ENCODE measurements at regions not wholly inside any gene's neighbourhood (a gene's known extent, or its start where the extent isn't known, plus 50 kb on each side); places are given as distances from the start of the nearest gene placed in this dataset.
"Not testable (repeated sequence)": the region's sequence is repeated elsewhere in the genome, so short reads cannot be mapped to it uniquely, and the experiment has no call there.

DNA sequence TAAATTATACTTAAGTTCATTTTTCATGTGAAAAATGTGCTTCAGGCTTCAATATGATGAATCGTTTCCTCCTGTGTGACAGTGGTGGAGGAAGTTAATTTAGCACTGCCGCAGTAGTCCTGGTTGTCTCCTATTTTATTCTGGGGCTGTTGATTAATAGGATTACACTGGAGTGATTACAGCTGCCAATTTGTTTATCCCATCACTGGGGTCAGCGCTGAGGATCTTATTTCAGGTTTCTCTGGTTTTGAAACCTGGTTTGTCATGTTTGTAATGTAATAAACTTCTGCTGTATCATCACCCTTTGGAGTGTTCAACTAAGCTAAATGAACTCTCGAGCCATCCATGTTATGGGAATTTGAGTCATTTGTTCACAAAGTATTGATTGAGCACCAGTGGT lies 241.7 kb upstream of the KCNN2 start:
- H3K4me1 ChIP-seq (ENCODE audit: control insufficient read depth, insufficient read depth, low read length), result no peaks in the 10 kb centered on the region

DNA sequence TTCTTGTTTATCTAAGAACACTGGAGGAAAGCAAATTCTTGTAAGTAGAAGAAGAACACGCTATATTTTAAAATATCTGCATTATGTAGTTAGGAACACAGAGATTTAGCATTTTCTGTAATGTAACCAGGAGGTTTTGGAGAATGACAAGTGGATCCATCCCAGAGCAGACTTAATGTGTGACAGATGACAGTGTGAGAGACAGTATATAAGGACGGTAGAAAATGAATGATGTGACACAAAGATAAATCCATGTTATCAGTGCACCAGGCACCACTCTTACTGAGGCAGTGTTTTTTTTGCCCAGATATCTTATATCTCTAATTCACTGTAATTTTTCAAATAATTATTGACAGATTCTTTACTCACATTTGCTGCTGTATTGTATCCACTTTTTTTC lies 239.0 kb upstream of the KCNN2 start:
- H3K9ac ChIP-seq (ENCODE audit: low read depth, low read length), result no peak overlapping the region
- peaks cover 5% of the 10 kb centered on the region for H3K9me3 ChIP-seq (ENCODE audit: control insufficient read depth, insufficient read depth, low read length)
- H3K27me3 ChIP-seq (ENCODE audit: control insufficient read depth, insufficient read depth, low read length), result no peaks in the 10 kb centered on the region
- H3K36me3 ChIP-seq (ENCODE audit: control insufficient read depth, insufficient read depth, low read length), result no peaks in the 10 kb centered on the region
- no peak overlapping the region for H3K4me3 ChIP-seq (ENCODE audit: low read depth, low read length)
- no peaks in the 10 kb centered on the region for H3K4me1 ChIP-seq (ENCODE audit: control insufficient read depth, insufficient read depth, low read length)

More for the DNA sequence above, 241.7 kb upstream of the KCNN2 start:
- H3K4me3 ChIP-seq (ENCODE audit: low read depth, low read length), result no peak overlapping the region
- no peaks in the 10 kb centered on the region for H3K36me3 ChIP-seq (ENCODE audit: control insufficient read depth, insufficient read depth, low read length)
- no peaks in the 10 kb centered on the region for H3K27me3 ChIP-seq (ENCODE audit: control insufficient read depth, insufficient read depth, low read length)
- no peaks in the 10 kb centered on the region for H3K9me3 ChIP-seq (ENCODE audit: control insufficient read depth, insufficient read depth, low read length)
- H3K9ac ChIP-seq (ENCODE audit: low read depth, low read length), result no peak overlapping the region

DNA sequence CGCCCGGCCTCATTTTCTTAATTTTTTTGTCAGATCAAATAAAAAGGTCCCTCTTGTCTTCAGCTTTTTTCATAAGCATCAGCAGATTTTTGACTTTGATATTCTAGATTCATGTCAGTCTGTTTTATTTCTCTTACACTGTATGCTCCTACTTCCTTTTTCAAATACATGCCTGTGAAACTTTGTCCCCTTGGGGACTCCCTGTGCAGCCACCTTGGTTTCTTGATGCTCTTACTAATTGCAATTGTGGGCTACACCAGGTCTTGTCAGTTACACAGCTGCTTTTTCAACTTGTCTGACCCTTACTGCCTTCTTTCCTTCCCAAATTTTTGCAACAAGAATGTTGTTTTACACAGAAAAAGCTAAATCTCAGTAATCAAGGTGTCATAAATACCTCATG lies 238.2 kb upstream of the KCNN2 start:
- Histone ChIP-seq H3K36me3 (ENCODE audit: control insufficient read depth, insufficient read depth, low read length) (no peaks in the 10 kb centered on the region), H3K4me1 (ENCODE audit: control insufficient read depth, insufficient read depth, low read length) (no peaks in the 10 kb centered on the region), H3K9me3 (ENCODE audit: control insufficient read depth, insufficient read depth, low read length) (peaks cover 5% of the 10 kb centered on the region), H3K9ac (ENCODE audit: low read depth, low read length) (no peak overlapping the region), H3K27me3 (ENCODE audit: control insufficient read depth, insufficient read depth, low read length) (no peaks in the 10 kb centered on the region), H3K4me3 (ENCODE audit: low read depth, low read length) (no peak overlapping the region)

DNA sequence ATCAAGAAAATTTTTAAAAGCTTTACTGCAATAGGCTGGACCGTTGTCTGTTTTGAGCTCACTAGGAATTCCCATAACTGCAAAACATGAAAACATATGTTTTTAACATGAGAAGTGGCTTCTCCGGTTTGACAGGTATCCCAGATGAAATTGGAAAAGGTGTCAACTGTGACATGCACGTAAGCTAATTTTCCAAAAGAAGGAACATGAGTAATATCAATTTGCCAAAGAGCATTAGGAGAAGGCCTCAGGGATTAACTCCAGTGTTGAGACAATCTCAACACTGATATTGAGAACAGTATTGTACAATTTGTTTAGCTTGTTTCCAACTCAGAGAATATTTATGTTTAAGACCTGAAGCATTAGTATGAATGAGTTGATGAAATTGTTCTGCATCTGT lies 215.5 kb upstream of the KCNN2 start:
- Histone ChIP-seq H3K9ac (ENCODE audit: low read depth, low read length) (no peak overlapping the region), H3K36me3 (ENCODE audit: control insufficient read depth, insufficient read depth, low read length) (no peaks in the 10 kb centered on the region), H3K27me3 (ENCODE audit: control insufficient read depth, insufficient read depth, low read length) (no peaks in the 10 kb centered on the region), H3K4me3 (ENCODE audit: low read depth, low read length) (no peak overlapping the region), H3K9me3 (ENCODE audit: control insufficient read depth, insufficient read depth, low read length) (no peaks in the 10 kb centered on the region), H3K4me1 (ENCODE audit: control insufficient read depth, insufficient read depth, low read length) (no peaks in the 10 kb centered on the region)

DNA sequence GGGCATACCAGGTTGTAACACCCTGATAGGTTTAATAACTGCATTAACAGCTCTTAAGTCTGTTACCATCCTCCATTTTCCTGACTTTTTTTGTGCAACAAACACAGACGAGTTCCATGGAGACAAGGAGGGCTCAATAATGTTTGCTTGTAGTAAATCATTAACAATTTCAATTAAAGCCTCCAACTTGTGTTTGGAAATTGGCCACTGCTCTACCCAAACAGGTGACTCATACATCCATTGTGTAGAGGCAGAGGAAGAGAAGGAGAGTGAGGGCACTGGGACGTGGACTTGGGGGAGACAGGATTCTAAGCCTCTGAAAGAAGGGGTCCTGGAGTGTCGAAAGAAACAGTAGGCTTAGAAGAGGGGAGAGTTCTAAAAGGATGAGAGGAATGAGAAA lies 213.6 kb upstream of the KCNN2 start:
- H3K27me3 ChIP-seq (ENCODE audit: control insufficient read depth, insufficient read depth, low read length), result no peaks in the 10 kb centered on the region
- H3K4me3 ChIP-seq (ENCODE audit: low read depth, low read length), result no peak overlapping the region
- H3K36me3 ChIP-seq (ENCODE audit: control insufficient read depth, insufficient read depth, low read length), result no peaks in the 10 kb centered on the region
- H3K4me1 ChIP-seq (ENCODE audit: control insufficient read depth, insufficient read depth, low read length), result no peaks in the 10 kb centered on the region
- H3K9me3 ChIP-seq (ENCODE audit: control insufficient read depth, insufficient read depth, low read length), result no peaks in the 10 kb centered on the region
- H3K9ac ChIP-seq (ENCODE audit: low read depth, low read length), result no peak overlapping the region

DNA sequence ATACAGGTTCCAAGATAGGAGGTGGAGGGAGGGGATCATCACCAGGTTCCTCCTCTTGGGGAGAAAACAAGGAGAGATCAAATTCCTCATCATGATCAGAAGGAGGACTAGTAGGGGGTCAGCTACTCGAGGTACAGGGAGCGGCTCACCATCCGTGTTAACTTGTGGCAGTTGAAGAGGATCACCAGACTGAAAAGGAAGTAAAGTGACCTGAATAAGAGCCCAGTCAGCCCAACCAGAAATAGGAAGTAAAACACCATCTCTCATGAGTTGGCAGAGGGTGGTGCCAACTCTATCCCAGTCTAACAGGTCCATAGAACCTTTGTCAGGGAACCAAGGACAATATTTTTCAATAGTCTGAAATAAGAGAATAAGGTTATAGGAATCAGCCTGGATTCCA lies 213.1 kb upstream of the KCNN2 start:
- H3K4me3 ChIP-seq (ENCODE audit: low read depth, low read length), result not testable (repeated sequence)

DNA sequence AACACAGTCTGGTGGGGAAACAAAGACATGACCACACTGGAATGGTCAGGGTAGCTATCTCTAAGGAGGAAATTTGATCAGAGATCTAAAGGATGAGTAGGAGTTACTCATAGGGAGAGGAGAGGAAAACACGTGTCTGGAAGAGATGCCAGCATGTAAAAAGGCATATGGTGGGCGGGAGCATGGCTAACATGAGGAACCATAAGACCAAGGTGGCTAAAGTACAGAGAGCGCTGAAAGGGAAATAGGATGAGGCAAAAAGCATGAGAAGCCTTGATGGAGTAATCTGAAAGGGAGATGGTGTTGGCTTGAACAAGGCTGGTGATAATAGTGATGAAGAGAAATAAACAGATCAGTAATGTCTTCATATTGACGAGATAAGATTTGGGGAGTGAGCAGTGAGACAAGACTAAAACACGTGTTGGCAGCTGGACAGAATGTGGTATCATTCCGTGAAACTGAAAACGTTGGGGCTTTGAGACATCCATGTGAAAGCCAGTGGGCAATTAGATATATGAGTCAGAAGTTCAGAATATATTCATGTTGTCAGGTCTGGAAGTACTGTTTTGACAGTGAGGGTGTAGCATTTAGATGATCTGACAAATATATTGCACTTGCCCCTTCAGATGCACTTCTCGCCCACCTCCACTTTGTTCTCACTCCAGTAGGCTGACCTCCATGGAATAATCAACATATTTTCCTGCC lies 209.1 kb upstream of the KCNN2 start:
- Histone ChIP-seq H3K4me3 (ENCODE audit: low read depth, low read length) (no peak overlapping the region), H3K27me3 (ENCODE audit: control insufficient read depth, insufficient read depth, low read length) (no peaks in the 10 kb centered on the region), H3K9ac (ENCODE audit: low read depth, low read length) (no peak overlapping the region), H3K9me3 (ENCODE audit: control insufficient read depth, insufficient read depth, low read length) (no peaks in the 10 kb centered on the region), H3K36me3 (ENCODE audit: control insufficient read depth, insufficient read depth, low read length) (no peaks in the 10 kb centered on the region), H3K4me1 (ENCODE audit: control insufficient read depth, insufficient read depth, low read length) (no peaks in the 10 kb centered on the region)

More for the DNA sequence above, 213.1 kb upstream of the KCNN2 start:
- not testable (repeated sequence) for H3K4me1 ChIP-seq (ENCODE audit: control insufficient read depth, insufficient read depth, low read length); H3K9me3 ChIP-seq (ENCODE audit: control insufficient read depth, insufficient read depth, low read length); H3K36me3 ChIP-seq (ENCODE audit: control insufficient read depth, insufficient read depth, low read length); H3K9ac ChIP-seq (ENCODE audit: low read depth, low read length); H3K27me3 ChIP-seq (ENCODE audit: control insufficient read depth, insufficient read depth, low read length)

DNA sequence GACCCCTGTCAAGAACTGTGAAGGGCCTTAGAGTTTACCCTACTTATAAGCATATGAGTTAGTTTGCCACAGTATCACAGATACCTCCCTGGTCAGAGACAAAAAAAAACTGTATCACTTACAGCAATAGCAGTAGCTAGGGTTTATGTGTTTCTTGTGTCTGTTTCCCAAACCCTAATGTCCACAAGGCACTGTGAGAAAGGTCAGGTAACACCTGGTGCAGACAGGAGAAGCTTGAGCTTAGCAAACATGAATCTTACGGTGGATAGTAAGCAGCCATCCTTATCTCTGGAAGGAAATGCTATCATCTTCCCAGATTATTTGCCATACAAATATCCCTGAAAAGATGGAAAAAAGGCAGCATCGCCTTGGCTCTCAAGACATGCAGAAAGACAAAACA lies 208.5 kb upstream of the KCNN2 start:
- Histone ChIP-seq H3K27me3 (ENCODE audit: control insufficient read depth, insufficient read depth, low read length) (no peaks in the 10 kb centered on the region), H3K9ac (ENCODE audit: low read depth, low read length) (no peak overlapping the region)

DNA sequence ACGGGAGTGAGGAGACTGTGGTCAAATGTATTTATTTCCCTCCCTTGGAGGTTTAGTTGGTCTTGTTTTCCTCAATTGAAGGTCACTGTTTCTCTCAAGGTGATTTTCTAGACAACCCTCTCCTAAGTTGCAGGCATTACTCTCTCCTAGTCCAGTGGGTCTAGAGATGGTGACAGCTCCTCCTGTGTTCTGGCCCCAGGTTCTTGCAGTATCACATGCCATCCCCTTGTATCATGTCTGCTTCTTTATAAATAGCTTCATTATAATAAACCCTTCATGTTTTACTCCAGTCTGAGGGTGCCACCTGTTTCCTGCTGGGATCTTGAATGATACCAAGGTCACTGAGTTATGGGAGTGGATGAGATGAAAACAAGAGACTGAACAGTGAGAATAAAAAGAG lies 208.0 kb upstream of the KCNN2 start:
- no peaks in the 10 kb centered on the region for H3K36me3 ChIP-seq (ENCODE audit: control insufficient read depth, insufficient read depth, low read length)
- no peak overlapping the region for H3K9ac ChIP-seq (ENCODE audit: low read depth, low read length)
- H3K4me1 ChIP-seq (ENCODE audit: control insufficient read depth, insufficient read depth, low read length), result no peaks in the 10 kb centered on the region
- H3K4me3 ChIP-seq (ENCODE audit: low read depth, low read length), result no peak overlapping the region
- no peaks in the 10 kb centered on the region for H3K27me3 ChIP-seq (ENCODE audit: control insufficient read depth, insufficient read depth, low read length)
- H3K9me3 ChIP-seq (ENCODE audit: control insufficient read depth, insufficient read depth, low read length), result no peaks in the 10 kb centered on the region

More for the DNA sequence above, 208.5 kb upstream of the KCNN2 start:
- H3K36me3 ChIP-seq (ENCODE audit: control insufficient read depth, insufficient read depth, low read length), result no peaks in the 10 kb centered on the region
- no peaks in the 10 kb centered on the region for H3K9me3 ChIP-seq (ENCODE audit: control insufficient read depth, insufficient read depth, low read length)
- no peaks in the 10 kb centered on the region for H3K4me1 ChIP-seq (ENCODE audit: control insufficient read depth, insufficient read depth, low read length)
- H3K4me3 ChIP-seq (ENCODE audit: low read depth, low read length), result no peak overlapping the region

DNA sequence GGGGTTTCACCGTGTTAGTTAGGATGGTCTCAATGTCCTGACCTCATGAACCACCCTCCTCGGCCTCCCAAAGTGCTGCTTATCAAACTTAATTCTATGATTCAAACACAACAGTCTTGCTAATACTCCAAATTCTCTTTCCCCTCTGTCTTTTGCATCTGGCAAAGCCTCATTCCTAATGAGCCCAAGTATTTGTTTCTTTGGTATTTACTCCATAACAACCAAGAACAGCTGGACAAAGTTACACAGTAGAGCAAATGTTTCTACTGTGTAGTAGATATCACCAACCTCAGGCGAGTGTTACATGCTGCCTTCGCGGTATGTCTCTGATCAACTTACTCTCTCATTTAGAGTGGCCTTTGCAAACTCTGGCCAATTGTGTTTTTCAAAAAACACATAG lies 195.8 kb upstream of the KCNN2 start:
- Histone ChIP-seq H3K4me3 (ENCODE audit: low read depth, low read length) (no peak overlapping the region), H3K4me1 (ENCODE audit: control insufficient read depth, insufficient read depth, low read length) (no peaks in the 10 kb centered on the region)

DNA sequence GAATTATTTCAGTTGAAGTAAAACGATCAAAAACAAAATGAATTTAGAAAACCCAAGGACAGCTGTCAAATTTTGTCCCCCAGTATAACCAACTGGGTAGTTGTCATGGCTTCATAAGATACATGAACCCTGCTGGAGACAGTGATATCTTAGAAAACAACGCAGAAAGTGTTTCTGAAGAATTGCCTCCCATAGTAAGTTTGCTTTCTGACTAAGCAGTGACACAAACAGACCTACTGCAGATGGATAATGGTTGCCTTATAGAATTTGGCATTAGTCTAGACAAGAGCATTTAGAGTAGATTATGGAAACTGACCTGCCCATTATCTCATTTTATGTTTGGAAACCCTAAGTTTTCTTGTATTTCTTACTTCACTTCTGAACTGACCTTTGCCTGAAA lies 187.7 kb upstream of the KCNN2 start:
- H3K9me3 ChIP-seq (ENCODE audit: control insufficient read depth, insufficient read depth, low read length), result no peaks in the 10 kb centered on the region
- peaks cover 2% of the 10 kb centered on the region for H3K4me1 ChIP-seq (ENCODE audit: control insufficient read depth, insufficient read depth, low read length)
- H3K36me3 ChIP-seq (ENCODE audit: control insufficient read depth, insufficient read depth, low read length), result no peaks in the 10 kb centered on the region
- H3K27me3 ChIP-seq (ENCODE audit: control insufficient read depth, insufficient read depth, low read length), result no peaks in the 10 kb centered on the region
- H3K4me3 ChIP-seq (ENCODE audit: low read depth, low read length), result no peak overlapping the region
- H3K9ac ChIP-seq (ENCODE audit: low read depth, low read length), result no peak overlapping the region

More for the DNA sequence above, 195.8 kb upstream of the KCNN2 start:
- H3K27me3 ChIP-seq (ENCODE audit: control insufficient read depth, insufficient read depth, low read length), result no peaks in the 10 kb centered on the region
- no peak overlapping the region for H3K9ac ChIP-seq (ENCODE audit: low read depth, low read length)
- no peaks in the 10 kb centered on the region for H3K36me3 ChIP-seq (ENCODE audit: control insufficient read depth, insufficient read depth, low read length)
- H3K9me3 ChIP-seq (ENCODE audit: control insufficient read depth, insufficient read depth, low read length), result peaks cover 10% of the 10 kb centered on the region

DNA sequence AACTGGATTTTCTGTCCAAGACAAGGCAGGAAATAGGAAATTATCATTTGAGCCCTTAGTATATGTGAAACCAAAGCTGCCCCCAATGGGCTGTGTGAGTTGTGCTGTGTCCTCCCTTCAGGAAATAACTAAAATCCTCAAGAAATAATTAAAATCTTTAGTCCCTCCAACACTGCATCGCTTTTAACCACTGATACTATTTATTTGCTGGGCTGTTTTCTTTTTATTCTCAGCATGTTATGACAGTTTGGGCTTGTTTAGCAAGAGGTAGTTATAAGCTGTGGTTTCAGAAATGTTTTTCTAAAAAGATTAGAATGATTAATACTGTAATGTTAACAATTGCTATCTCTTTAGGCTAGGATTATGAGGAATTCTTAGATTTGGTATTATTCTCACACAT lies 187.0 kb upstream of the KCNN2 start:
- Histone ChIP-seq H3K9ac (ENCODE audit: low read depth, low read length) (no peak overlapping the region), H3K4me3 (ENCODE audit: low read depth, low read length) (no peak overlapping the region), H3K36me3 (ENCODE audit: control insufficient read depth, insufficient read depth, low read length) (no peaks in the 10 kb centered on the region), H3K4me1 (ENCODE audit: control insufficient read depth, insufficient read depth, low read length) (peaks cover 2% of the 10 kb centered on the region), H3K27me3 (ENCODE audit: control insufficient read depth, insufficient read depth, low read length) (no peaks in the 10 kb centered on the region), H3K9me3 (ENCODE audit: control insufficient read depth, insufficient read depth, low read length) (no peaks in the 10 kb centered on the region)

All from iPS-15b (cell line).